Activated CD8-positive, alpha-beta memory T cell treated with anti-CD3 and anti-CD28 coated beads, Interleukin-2, amount 50 U/mL, for 24 hours (primary cell): ENCODE measurements at regions not wholly inside any gene's neighbourhood (a gene's known extent, or its start where the extent isn't known, plus 50 kb on each side); places are given as distances from the start of the nearest gene placed in this dataset.
A peak's percentile ranks its signal among the peaks of the same experiment; 100 is the strongest.

Source experiments
- DNase-seq: peaks from one replicate; pipeline ENCODE4 v3.0.0-alpha.2; 2020; ENCODE audit errors: extremely low read depth

DNA sequence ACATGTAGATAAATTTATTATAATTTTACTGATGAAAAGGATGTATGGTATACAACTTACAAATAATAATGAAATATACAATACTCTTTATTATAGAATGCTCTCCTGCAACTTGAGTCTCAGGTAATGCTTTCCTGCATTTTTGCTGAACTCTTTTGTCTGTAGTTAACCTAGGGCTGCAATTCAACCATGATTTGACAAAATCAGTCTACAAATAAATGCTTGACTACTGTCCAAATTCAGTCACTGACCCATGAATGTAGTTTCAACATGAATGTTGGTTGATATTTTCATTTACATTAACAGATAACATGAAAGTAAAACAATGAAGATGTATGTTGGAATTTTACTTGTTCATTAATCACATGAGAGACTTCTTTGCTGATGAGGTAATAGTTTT is 320.9 kb downstream of the ZSWIM6 start:
- DNase-seq = no peak

DNA sequence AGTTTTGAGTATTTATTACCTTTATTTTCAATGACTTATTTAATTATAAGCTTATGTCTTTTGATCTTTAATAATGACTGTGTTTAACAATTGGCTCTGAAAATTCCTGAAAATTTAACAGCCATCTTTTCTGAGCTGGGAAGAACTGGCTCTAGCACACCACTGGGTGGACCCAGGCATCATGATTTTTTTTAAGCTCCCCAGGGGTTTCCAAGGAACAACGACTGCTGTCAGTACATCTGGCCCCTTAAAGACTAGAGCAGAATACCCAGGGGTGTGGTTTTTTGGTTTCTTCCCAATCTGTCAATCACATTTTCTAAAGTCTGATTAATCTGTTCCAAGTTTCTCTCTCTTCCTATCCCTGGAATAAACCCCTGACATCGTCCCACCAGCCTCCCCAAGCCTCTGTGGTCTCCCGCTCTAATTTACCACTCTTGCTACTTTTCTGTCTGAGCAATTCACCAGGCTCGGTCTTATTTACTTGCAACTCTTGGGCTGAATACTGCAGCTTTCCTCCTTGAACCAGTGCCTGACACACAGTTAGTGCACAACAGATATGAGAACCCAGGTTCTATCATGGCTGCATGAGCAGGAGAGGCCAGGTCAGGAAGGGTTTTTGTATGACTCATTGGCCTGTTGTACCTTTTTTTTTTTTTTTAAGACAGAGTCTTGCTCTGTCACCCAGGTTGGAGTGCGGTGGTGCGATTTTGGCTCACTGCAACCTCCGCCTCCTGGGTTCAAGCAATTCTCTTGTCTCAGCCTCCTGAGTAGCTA is 321.9 kb downstream of the ZSWIM6 start:
- DNase-seq = no peak

DNA sequence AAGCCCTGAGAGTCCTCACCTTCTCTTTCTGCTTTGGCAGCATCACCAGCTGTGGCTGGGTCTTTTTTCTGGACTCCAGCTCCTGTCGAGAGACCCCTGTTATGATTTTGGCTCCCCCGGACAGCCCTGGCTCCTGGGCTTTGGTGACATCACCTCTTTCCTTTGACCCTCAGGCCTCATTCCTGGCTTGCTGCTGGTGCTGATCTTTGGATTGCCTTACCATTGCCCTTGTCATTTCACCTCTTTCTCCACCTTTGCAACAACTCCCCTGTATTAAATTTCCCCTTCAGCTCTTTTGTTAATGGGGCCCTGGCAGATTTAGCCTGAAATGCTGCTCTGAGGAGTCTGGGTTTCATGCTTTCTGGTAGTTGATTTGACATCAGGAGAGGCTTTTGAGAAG is 322.8 kb downstream of the ZSWIM6 start:
- DNase-seq = no peak

DNA sequence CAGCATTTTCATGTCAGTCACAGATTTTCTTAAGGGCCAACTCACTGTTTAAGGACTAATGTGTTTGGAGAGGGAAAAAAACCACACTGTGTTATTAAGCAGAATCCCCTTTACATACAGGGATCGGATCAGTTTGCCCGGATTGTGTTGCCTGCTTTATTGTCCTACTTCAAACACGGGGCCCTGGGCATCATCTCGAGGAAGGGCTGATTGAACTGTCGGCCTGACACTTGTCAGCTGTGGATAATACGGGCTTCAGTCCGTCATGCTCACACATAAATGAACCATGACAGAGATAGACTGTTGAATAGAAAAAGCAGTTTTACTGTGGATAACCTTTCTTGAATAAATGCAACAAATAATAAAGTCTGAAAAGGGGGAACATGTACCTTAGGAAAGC is 325.0 kb downstream of the ZSWIM6 start:
- no peak for DNase-seq

DNA sequence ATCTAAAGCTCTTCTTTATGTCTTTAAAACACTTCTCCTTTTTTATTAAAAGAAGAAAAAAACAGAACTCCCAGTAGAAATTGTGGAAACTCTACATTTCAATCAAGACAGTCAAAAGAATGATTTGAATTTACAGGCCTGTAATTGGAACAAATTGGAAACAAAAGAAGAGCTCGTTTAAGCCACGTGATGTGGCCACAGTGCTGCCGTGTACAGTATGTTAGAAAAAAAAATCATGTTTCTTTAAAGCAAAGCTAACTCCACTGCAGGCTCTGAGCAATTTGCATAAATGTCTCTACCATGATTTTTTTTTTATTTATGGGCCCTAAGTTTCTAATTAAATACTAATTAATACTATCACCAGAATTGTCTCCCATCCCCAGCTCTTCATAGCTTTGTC is 325.6 kb downstream of the ZSWIM6 start:
- no peak for DNase-seq

DNA sequence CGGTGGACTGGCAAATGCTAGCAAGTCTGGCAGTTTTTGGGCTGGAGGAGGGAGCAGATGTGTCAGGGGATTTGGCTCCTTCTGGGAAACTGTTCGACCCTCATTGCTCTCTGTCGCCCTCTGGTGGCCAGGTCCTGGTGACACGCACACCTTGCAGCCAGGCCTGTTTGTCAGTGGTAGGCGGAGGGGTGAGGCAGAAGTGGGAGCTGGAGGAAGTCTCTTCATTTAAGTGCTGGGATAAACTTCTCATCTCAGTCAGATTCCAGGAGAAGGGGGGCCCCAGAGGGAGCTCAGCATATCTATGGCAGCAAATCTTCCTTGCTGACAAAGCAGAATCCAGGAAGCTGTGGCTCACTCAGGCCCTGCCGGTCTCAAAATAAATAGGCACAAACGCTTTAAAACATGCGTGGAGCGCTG is 326.5 kb downstream of the ZSWIM6 start:
- peak; percentile 54 for DNase-seq

DNA sequence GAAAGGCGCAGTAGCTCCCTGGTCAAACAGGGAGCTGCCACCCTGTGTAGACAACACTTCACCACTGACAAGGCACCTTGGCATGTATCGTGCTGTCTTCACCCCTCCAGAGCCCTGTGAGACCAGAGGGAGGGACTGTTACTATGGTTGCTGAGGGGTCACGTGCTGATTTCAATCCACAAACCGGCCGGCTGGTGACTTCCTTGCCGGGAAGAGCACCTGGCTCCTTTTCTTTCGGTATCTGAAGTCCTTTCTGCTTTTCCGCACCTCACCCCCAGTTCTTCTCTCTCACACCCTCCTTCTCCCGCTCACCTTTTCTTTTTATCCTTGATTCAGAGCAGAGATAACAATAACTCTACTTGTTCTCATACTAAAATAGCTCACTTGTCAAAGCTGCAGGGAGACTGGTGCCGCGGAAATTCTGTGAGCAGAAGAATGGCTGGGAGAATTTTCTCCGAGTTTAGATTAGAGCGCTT is 327.2 kb downstream of the ZSWIM6 start:
- DNase-seq = no peak

DNA sequence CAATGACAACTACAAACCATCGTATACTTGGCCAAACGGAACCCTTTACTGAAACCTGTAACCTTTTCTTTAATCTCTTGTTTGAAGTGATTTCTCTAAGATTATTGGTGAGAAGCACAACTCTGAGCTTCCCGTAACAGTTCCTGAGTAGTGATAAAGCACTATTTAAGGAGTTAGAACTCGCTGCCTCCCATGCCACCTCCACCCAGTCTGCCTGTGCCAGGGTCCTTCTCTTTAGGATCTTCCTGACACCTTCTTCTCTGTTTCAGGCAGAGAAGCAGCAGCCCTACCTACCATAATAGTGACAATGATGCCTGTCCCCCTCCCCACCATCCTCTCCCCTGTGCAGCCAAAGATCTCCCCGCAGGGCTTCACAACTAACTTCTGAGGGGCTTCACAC is 330.6 kb downstream of the ZSWIM6 start:
- DNase-seq = no peak

DNA sequence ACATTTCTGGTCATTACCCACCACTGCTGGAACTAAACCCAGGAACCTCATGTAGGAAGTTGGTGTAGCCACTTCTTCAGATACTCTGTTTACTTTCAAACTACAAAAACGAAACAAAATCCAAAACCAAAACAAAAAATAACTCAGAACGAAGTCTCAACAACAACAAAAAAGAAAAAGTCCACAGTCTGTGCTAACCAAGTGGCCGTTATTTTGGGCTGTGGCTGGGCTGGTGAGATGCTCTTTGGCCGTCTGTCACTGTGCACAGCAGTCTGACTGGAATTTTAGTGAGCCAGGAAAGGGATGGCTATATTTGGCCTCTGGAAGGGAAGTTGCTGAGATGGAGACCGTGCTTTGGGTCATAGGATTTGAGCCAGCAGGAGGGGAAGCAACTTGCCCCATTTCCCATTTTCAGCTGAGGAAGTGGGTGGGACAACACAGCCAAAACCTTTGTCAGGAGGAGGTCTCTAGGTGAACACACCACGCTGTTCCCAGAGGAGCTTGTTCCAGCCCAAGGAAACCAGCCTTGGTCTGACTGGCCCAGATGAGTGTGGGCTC is 334.1 kb downstream of the ZSWIM6 start:
- no peak for DNase-seq

DNA sequence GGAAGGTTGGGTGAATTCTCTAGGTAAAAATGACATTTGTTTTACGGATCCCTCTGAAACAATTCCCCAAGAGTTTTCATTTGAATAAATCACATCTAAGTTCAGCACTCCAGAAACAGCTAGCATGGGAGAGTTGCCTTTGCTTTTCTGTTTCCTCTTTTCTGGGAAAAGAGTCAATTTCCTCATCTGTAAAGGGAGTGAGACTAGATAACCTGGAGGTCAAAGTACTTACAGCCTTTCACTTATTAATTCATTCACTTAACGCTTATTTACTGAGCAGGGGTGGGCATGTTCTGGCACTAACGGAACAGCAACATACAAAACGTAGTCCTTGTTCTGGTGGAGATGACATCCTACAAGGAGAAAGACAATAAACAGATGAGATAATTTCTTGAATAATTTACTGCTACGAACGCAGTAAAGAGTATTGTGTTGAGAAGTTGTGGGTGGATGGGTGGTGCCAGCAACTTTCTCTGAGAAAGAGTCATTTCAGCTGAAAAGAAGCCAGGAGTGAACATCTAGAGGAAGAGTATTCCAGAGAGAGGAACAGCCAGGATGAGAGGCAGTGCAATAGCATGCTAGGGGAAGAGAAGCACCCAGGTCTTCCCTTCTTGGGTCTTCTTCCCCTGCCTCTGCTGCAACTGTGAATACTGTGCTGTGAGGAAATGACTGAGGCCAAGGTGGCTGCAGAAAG is 335.6 kb downstream of the ZSWIM6 start:
- DNase-seq = no peak

DNA sequence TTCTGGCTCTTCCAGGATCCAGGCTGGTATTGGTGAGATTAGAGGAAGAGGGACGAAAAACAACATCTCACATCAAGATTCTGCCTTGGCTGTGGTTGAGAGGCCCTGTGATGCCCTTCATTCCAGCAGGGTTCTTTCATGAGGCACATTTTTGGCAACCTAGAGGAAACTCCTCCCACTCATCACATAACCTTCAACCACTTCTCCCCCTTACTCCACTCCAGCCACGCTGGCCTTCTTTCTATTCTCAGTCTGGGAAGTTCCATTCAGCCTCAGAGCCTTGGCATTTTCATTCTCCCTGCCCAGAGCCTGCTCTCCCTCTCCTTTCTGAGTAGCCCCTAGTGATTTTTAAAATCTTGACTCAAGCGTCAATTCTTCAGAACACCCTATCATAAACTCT is 337.5 kb downstream of the ZSWIM6 start:
- DNase-seq = no peak

DNA sequence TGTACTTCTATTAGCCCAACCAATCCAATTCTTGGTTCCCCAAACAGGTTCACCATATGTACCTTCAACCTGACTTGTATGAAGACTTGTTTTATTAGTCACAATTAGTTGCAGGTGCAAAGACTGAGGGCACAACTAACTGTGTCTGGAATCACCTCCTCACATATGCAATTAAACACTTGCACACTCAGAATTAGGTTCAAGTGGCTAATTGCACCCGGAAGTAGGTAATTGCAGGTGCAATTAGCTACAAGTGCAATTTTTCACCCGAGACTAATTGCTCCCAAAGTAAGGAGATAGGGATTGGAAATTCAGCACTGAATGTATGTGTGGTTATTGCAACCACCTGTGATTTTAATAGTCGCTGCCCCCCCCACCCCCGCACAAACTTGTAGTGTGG is 338.9 kb downstream of the ZSWIM6 start:
- DNase-seq = no peak

DNA sequence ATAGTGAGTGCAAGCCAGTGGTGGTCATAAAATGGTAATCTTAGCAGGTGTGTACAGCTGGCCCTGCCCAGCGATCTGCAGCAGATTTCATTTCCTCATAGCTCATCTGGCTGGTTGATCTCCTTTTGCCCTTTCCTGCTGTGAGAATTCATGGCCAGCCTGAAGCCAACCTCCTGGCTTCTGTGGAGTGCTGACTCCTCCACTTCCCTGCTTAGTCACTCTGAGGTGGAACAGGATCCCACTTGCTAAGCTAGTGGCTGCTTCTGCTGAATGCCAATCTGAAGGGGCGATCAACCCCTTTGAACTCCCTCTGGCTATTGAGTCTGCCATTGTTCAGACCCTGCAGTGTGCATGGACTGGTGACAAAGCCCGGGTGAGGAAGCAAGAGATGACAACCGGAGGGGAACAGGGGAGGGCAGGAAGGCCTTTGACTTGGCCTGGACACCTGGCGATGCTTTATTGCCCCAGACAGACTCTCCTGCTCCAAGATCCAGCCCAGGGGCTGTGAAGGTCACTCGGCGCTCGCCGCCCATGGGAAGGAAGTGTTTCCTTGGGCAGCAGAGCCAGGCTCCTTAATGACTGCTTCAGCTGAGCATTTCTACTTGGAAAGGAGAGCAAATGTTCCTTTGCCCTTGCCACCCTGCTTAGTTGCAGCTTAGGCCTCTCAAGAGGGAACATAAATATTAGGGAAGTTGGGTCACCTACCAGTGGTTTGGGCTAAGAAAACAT is 341.1 kb downstream of the ZSWIM6 start:
- no peak for DNase-seq

DNA sequence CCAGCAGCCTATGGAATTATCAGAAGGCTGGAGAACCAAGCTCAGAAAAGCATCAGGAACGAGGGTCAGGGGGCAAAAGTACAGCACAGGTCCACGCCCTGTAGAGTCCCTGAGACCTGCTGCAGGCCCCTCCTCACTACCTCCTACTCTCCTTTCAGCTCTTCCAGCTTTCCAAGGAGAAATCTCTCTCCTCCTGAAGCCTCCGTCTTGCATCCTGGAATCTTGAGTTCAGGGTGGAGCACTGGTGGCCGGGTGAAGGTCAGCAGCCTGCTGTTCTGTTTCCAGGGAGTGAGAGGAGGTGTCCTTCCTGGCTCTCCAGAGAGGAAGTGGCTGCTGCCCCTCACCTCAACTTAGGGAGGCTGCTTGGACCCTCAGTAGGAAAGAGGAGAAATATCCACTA is 342.3 kb downstream of the ZSWIM6 start:
- DNase-seq = no peak

DNA sequence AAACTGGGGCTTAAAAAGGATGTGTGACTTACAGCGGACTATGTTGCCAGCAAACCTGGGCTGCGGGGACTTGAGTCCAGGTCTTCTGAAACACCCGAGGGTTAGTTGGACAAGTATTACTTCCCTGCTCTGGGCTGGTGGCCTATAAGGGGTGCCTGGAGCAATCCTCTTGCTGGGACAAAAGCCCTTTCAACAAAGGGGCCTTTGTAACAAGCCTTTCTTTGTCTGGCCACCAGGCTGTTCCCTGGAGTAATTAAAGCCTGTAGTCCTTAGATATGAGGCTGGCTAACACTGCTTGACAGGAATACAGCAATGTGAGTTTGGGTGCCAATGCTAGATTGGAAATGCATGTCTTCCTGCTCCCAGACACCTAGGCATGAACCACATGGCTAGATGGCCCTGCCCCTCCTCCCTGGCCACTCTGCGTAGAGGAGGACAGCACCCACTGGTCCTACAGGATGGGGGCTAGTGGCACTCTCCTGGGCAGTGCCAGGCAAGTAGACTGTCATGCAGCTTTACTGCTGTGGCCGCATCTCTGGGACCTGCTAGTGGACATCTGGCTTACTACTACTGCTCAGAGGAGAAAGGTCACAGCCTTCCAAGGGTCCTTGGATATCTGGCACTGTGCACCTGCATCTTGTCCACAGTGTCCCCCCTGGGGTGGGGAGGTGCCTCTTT is 343.1 kb downstream of the ZSWIM6 start:
- no peak for DNase-seq

DNA sequence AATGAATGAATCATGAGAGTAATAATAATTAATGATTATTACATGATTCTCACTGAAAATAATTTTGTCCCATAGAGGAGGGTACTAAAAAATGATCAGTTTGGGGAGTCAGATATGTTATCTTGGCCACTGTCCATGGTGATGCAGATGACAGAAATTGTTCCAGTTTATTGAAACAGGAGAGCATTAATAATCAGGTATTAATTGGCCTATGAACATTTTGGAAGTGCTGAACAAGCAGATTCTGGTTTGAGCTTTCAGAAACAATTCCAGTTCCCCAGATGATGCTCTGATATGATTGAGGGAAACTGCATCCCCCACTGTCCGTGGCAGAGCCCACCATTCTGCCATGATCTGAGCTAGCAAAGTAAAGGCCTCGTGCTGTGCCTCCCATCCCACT is 345.2 kb downstream of the ZSWIM6 start:
- DNase-seq = no peak

DNA sequence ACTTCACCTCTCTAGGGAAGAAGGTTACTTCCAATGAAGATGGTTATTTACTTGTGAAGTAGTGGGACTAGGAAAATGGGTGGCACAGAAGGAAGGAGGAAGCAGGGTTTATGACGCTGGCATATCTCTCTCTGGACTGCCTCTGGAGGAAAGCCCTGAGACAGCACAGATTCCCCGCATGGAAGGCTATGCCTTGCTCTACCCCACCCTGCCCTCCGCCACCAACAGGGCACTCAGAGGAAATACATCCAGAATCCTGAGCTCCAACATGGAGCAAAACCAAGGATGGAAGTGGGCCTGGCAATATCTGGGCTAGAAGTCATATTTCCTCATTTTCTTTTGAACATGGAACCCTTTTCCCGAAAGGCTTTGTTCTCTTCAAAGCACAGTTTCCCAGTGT is 346.9 kb downstream of the ZSWIM6 start:
- DNase-seq = no peak

DNA sequence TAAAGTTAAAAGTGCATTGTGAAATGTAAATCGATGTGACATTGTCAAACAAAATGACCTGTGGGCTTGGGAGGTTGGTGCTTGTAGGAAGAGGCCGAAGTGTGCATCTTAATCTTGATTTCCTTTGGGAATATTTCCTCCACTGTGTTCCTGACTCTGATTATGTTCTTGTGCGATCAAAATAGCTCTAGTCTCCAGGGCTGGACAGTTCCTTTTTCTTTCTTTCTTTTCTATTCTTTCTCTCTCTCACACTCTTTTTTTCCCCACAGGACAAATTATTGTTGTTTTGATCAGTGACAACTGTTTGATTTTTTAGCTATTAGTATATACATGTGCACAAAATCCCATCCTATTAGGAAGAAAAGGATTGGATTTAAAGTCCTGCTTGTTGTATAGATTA is 347.5 kb downstream of the ZSWIM6 start:
- DNase-seq = no peak

DNA sequence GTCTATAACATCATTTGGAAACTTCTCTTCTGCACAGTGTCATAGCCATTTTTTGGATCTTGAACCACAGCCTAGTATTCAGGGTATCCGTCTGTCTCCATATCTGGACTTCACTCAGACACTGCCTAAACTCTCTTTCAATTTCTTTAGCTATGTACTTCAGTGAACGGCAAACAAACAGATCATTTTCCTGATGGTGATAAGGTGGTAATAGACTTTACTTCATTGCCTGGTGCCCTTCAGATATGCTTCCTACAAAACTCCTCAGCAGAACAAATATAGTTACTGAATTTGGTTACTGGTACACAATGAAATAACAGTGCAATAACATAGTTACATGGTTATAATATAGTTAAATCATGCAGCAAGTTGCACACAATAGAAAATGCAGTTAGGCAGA is 348.2 kb downstream of the ZSWIM6 start:
- no peak for DNase-seq

DNA sequence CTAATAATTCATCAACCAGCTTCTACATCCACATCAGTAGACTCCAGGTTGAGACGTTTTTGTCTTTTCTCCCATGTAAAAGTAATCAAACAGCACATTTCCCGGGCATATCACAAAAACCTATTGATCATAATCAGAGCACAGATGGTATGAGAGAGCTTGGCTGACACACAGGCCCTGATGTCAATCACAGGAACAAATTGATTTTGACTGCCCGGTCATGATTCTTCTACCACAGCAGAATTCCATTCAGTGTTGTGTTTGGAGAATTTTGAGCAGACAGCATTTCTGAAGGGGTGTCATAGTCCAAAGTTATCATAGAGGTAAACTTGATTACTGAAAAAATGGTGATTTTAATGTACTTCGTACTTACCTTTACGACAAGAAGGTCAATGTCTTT is 351.1 kb downstream of the ZSWIM6 start:
- no peak for DNase-seq

DNA sequence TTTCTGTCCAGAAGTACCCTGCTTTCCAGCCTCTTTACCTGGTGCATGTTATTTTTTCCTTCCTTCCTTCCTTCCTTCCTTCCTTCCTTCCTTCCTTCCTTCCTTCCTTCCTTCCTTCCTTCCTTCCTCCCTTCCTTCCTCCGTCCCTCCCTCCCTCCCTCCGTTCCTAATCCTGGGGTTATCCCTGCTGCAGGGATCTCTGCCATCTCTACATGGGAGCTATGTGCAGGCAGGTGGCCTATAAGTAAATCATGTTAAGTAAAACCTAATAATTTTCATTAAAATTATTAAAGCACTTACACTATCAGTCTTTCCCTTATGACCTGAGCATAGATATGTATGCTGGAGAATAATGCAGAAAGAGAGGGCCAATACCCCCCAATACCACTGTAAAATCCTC is 351.9 kb downstream of the ZSWIM6 start:
- no peak for DNase-seq
